Thyroid gland (tissue), 4 donors: ENCODE measurements at regions not wholly inside any gene's neighbourhood (a gene's known extent, or its start where the extent isn't known, plus 50 kb on each side); places are given as distances from the start of the nearest gene placed in this dataset.

ENCODE experiments used
- POLR2A ChIP-seq, 2 donors: fragments of 450-650 bp; IDR thresholded peaks; one replicate each; pipeline ENCODE4 v1.6.1; 2017; ENCODE audit warnings: antibody characterized with exemption in 2 of 2, mild to moderate bottlenecking in 2 of 2, moderate library complexity in 1 of 2
- TF ChIP-seq, protein P1 (sequence below), 6 experiments: fragments of 200-600 bp in 3 of 6; fragments of 450-650 bp in 3 of 6; sonication (generic) in 3 of 6; IDR thresholded peaks; one replicate each; pipeline ENCODE4 v1.5.1; 2016 to 2019; ENCODE audit warnings: antibody characterized with exemption in 6 of 6, mild to moderate bottlenecking in 2 of 6, inconsistent platforms in 1 of 6, moderate library complexity in 1 of 6

DNA sequence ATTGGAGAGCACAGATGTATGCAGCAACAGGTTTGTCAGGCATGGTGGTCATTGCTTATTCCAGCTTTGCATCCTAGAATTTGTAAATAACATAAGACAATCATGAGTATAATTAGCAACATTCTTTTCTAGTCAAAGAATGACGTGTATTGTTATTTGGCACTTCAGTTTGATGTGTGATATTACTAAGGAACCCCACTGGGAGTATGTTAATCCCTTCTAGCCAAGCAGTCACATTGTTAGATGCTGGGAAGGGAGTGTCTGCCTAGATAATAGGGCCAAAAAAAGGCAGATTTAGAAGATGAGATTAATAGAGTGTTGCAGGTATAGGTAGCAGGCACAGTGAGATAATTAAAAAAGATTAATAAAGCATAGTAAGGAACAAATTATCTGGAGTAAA is 159.2 kb upstream of the WDFY3 start:
- TF ChIP-seq, protein P1, sequence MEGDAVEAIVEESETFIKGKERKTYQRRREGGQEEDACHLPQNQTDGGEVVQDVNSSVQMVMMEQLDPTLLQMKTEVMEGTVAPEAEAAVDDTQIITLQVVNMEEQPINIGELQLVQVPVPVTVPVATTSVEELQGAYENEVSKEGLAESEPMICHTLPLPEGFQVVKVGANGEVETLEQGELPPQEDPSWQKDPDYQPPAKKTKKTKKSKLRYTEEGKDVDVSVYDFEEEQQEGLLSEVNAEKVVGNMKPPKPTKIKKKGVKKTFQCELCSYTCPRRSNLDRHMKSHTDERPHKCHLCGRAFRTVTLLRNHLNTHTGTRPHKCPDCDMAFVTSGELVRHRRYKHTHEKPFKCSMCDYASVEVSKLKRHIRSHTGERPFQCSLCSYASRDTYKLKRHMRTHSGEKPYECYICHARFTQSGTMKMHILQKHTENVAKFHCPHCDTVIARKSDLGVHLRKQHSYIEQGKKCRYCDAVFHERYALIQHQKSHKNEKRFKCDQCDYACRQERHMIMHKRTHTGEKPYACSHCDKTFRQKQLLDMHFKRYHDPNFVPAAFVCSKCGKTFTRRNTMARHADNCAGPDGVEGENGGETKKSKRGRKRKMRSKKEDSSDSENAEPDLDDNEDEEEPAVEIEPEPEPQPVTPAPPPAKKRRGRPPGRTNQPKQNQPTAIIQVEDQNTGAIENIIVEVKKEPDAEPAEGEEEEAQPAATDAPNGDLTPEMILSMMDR (IDR thresholded peaks at IDR 0.05): no peak
- TF ChIP-seq POLR2A (IDR thresholded peaks at IDR 0.05): no peak
